ENCODE measurements at regions not wholly inside any gene's neighbourhood (a gene's known extent, or its start where the extent isn't known, plus 50 kb on each side); places are given as distances from the start of the nearest gene placed in this dataset.
"Not testable (repeated sequence)": the region's sequence is repeated elsewhere in the genome, so short reads cannot be mapped to it uniquely, and the experiment has no call there.

GRCh38 chr13:82076496-82076895 lies 1735.6 kb upstream of the SPRY2 start:
- no peak for ATAC-seq (ENCODE audit: low FRiP score)

GRCh38 chr13:82070416-82070815 lies 1729.5 kb upstream of the SPRY2 start:
- no peak for ATAC-seq (ENCODE audit: low FRiP score)
- no peak for DNase-seq (ENCODE audit: low spot score)
- TF ChIP-seq CTCF (IDR thresholded peaks at IDR 0.05) = no peak

More at GRCh38 chr13:82076496-82076895, 1735.6 kb upstream of the SPRY2 start:
- no peak for DNase-seq (ENCODE audit: low spot score)
- TF ChIP-seq CTCF (IDR thresholded peaks at IDR 0.05) = no peak

- ATAC-seq (ENCODE audit: low FRiP score) (no peak), DNase-seq (ENCODE audit: low spot score) (no peak)
- no peak for TF ChIP-seq CTCF (IDR thresholded peaks at IDR 0.05)
Measured at GRCh38 chr13:82062772-82063171, 1721.8 kb upstream of the SPRY2 start.

GRCh38 chr13:82058364-82058763 lies 1717.4 kb upstream of the SPRY2 start:
- no peak for TF ChIP-seq CTCF (IDR thresholded peaks at IDR 0.05)
- DNase-seq (ENCODE audit: low spot score) (no peak), ATAC-seq (ENCODE audit: low FRiP score) (no peak)

GRCh38 chr13:82045316-82045715 lies 1704.4 kb upstream of the SPRY2 start:
- not testable (repeated sequence) for ATAC-seq (ENCODE audit: low FRiP score)

GRCh38 chr13:82036602-82037001 lies 1695.7 kb upstream of the SPRY2 start:
- TF ChIP-seq CTCF (IDR thresholded peaks at IDR 0.05) = no peak
- ATAC-seq (ENCODE audit: low FRiP score) (no peak), DNase-seq (ENCODE audit: low spot score) (no peak)

More at GRCh38 chr13:82045316-82045715, 1704.4 kb upstream of the SPRY2 start:
- not testable (repeated sequence) for DNase-seq (ENCODE audit: low spot score)

GRCh38 chr13:82011355-82011754 lies 1670.4 kb upstream of the SPRY2 start:
- ATAC-seq (ENCODE audit: low FRiP score) (no peak), DNase-seq (ENCODE audit: low spot score) (no peak)
- no peak for TF ChIP-seq CTCF (IDR thresholded peaks at IDR 0.05)

- TF ChIP-seq CTCF (IDR thresholded peaks at IDR 0.05) = no peak
- DNase-seq (ENCODE audit: low spot score) (no peak), ATAC-seq (ENCODE audit: low FRiP score) (no peak)
Measured at GRCh38 chr13:82010780-82011179, 1669.9 kb upstream of the SPRY2 start.

All from omental fat pad (tissue), 3 donors.